K562 (cell line): ENCODE measurements at regions not wholly inside any gene's neighbourhood (a gene's known extent, or its start where the extent isn't known, plus 50 kb on each side); places are given as distances from the start of the nearest gene placed in this dataset.
A peak's percentile ranks its signal among the peaks of the same experiment; 100 is the strongest.

Experiments
- ARID1B ChIP-seq: fragments of 450-650 bp; IDR thresholded peaks from 2 replicates; pipeline ENCODE4 v1.6.1; 2016; ENCODE audit warnings: antibody characterized with exemption, mild to moderate bottlenecking, inconsistent platforms
- DMBX1 ChIP-seq: fragments of 250-450 bp; sonication (Bioruptor Pico); IDR thresholded peaks from 2 replicates; pipeline ENCODE4 v1.8.0; 2022; ENCODE audit warnings: inconsistent platforms, mild to moderate bottlenecking, moderate library complexity, borderline replicate concordance
- E2F6 ChIP-seq, 2 experiments: IDR thresholded peaks; 2 replicates each; pipeline ENCODE4 v1.6.1; 2011; ENCODE audit warnings: borderline replicate concordance in 1 of 2, control low read depth in 1 of 2, low read depth in 1 of 2, low read length in 1 of 2, mild to moderate bottlenecking in 1 of 2, mixed read lengths in 1 of 2, moderate library complexity in 1 of 2; ENCODE audit not compliant: insufficient read depth in 1 of 2, insufficient read length in 1 of 2, poor library complexity in 1 of 2, severe bottlenecking in 1 of 2; ENCODE audit errors: extremely low read depth in 1 of 2
- ETV5 ChIP-seq: sonication (generic); formaldehyde crosslinking; IDR thresholded peaks from 2 replicates; pipeline ENCODE4 v1.4.0; 2020; ENCODE audit warnings: low read depth, mild to moderate bottlenecking, missing genetic modification reagents
- FOXP1 ChIP-seq: sonication (generic); formaldehyde crosslinking; IDR thresholded peaks from 2 replicates; pipeline ENCODE4 v1.8.0; 2022; ENCODE audit warnings: mild to moderate bottlenecking, missing genetic modification reagents
- HMGN3 ChIP-seq: IDR thresholded peaks from 2 replicates; pipeline ENCODE4 v1.6.1; 2011; ENCODE audit warnings: borderline replicate concordance, low read depth, mild to moderate bottlenecking, mixed read lengths, low read length; ENCODE audit not compliant: insufficient read length; ENCODE audit errors: extremely low read depth
- MAX ChIP-seq: sonication (generic); formaldehyde crosslinking; IDR thresholded peaks from 2 replicates; pipeline ENCODE4 v1.9.0; 2022; ENCODE audit warnings: mild to moderate bottlenecking, missing genetic modification reagents
- MNT ChIP-seq, 2 experiments: fragments of 450-650 bp; conservative IDR thresholded peaks; 2 replicates each; pipeline ENCODE4 v1.6.1; 2017; ENCODE audit warnings: mild to moderate bottlenecking in 2 of 2, moderate library complexity in 2 of 2
- MTA3 ChIP-seq: fragments of 450-650 bp; formaldehyde crosslinking; IDR thresholded peaks from 2 replicates; pipeline ENCODE4 v1.6.1; 2017; ENCODE audit warnings: mild to moderate bottlenecking, borderline replicate concordance
- NCOA1 ChIP-seq: fragments of 450-650 bp; IDR thresholded peaks from 2 replicates; pipeline ENCODE4 v1.6.1; 2016; ENCODE audit warnings: low read depth
- NCOR1 ChIP-seq: fragments of 450-650 bp; IDR thresholded peaks from 2 replicates; pipeline ENCODE4 v1.6.1; 2016; ENCODE audit warnings: mild to moderate bottlenecking, moderate library complexity
- PHTF2 ChIP-seq: fragments of 250-450 bp; sonication (Bioruptor Pico); IDR thresholded peaks from 2 replicates; pipeline ENCODE4 v1.5.0; 2021; ENCODE audit warnings: mild to moderate bottlenecking
- RAD21 ChIP-seq, 2 experiments: fragments of 250-450 bp in 1 of 2; fragments of 450-650 bp in 1 of 2; sonication (Bioruptor Pico) in 1 of 2; formaldehyde crosslinking in 1 of 2; IDR thresholded peaks in 1 of 2; conservative IDR thresholded peaks in 1 of 2; 2 replicates each; pipeline versions ENCODE4 v1.4.0 to v1.8.0; 2020 to 2022; ENCODE audit warnings: mild to moderate bottlenecking in 2 of 2, moderate library complexity in 1 of 2
- RCOR1 ChIP-seq, 2 experiments: IDR thresholded peaks; 2 replicates each; pipeline ENCODE4 v1.6.1; 2012; ENCODE audit warnings: low read depth in 2 of 2, low read length in 2 of 2, borderline replicate concordance in 1 of 2, improper control_type of control experiment in 1 of 2
- SMAD4 ChIP-seq: fragments of 250-450 bp; sonication (Bioruptor Pico); conservative IDR thresholded peaks from 2 replicates; pipeline ENCODE4 v1.8.0; 2021; ENCODE audit warnings: inconsistent platforms, mild to moderate bottlenecking, moderate library complexity
- SPI1 ChIP-seq: IDR thresholded peaks from 2 replicates; pipeline ENCODE4 v1.6.1; 2011; ENCODE audit warnings: low read depth, low read length, control low read depth, borderline replicate concordance
- SREBF2 ChIP-seq: sonication (generic); formaldehyde crosslinking; IDR thresholded peaks from 2 replicates; pipeline ENCODE4 v1.4.0; 2020; ENCODE audit warnings: mild to moderate bottlenecking, missing genetic modification reagents
- STAT5A ChIP-seq: IDR thresholded peaks from 2 replicates; pipeline ENCODE4 v1.6.1; 2012; ENCODE audit warnings: low read length, inconsistent platforms, borderline replicate concordance
- TAL1 ChIP-seq: fragments of 450-650 bp; IDR thresholded peaks from 2 replicates; pipeline ENCODE4 v1.6.1; 2016; ENCODE audit warnings: mild to moderate bottlenecking
- TCF3 ChIP-seq: sonication (generic); formaldehyde crosslinking; IDR thresholded peaks from 2 replicates; pipeline ENCODE4 v1.4.0; 2020; ENCODE audit warnings: mild to moderate bottlenecking, missing genetic modification reagents
- TEAD4 ChIP-seq, 2 experiments: sonication (generic) in 1 of 2; formaldehyde crosslinking in 1 of 2; IDR thresholded peaks; 2 replicates each; pipeline versions ENCODE4 v1.6.1 to v1.8.0; 2012 to 2022; ENCODE audit warnings: borderline replicate concordance in 1 of 2, inconsistent platforms in 1 of 2, low read length in 1 of 2, mild to moderate bottlenecking in 1 of 2, missing genetic modification reagents in 1 of 2
- TFAP4 ChIP-seq: sonication (generic); formaldehyde crosslinking; IDR thresholded peaks from 2 replicates; pipeline ENCODE4 v1.8.0; 2022; ENCODE audit warnings: missing genetic modification reagents, mild to moderate bottlenecking, moderate library complexity, borderline replicate concordance
- ZEB2 ChIP-seq: fragments of 450-650 bp; IDR thresholded peaks from 2 replicates; pipeline ENCODE4 v1.6.1; 2016
- ZNF75A ChIP-seq: fragments of 450-650 bp; formaldehyde crosslinking; IDR thresholded peaks from 2 replicates; pipeline ENCODE4 v1.4.0; 2020; ENCODE audit warnings: mild to moderate bottlenecking

- TF ChIP-seq ARID1B (peak; percentile 81), TCF3 (peak; percentile 82), NCOA1 (0 out of 2 replicates have a peak, but pooled peaks have one; percentile 28), NCOR1 (peak; percentile 43), MAX (CRISPR knock-in tag) (no peak), FOXP1 (CRISPR knock-in tag) (no peak), ZEB2 (0 out of 2 replicates have a peak, but pooled peaks have one; percentile 19), MNT (conservative IDR thresholded peaks at IDR 0.05) (no peak), DMBX1 (CRISPR knock-in tag) (0 out of 2 replicates have a peak, but pooled peaks have one; percentile 41), SMAD4 (CRISPR knock-in tag) (peak; percentile 77), TFAP4 (CRISPR knock-in tag) (0 out of 2 replicates have a peak, but pooled peaks have one; percentile 25), RAD21 (CRISPR knock-in tag; conservative IDR thresholded peaks at IDR 0.05 in 1 of 2, IDR thresholded peaks at IDR 0.05 in 1 of 2) (peak in 1 of 2 experiments; percentile 7; a peak in 1 of 4 replicates), STAT5A (peak; percentile 49; the same call in 1 of the 2 replicates), TEAD4 (IDR thresholded peaks at IDR 0.05; ENCODE audit: low read length) (peak; percentile 82; the same call in 1 of the 2 replicates), TEAD4 (CRISPR knock-in tag; IDR thresholded peaks at IDR 0.05; ENCODE audit: borderline replicate concordance) (no peak), E2F6 (IDR thresholded peaks at IDR 0.05; ENCODE audit: borderline replicate concordance in 1 of 2, extremely low read depth in 1 of 2, insufficient read depth in 1 of 2, insufficient read length in 1 of 2, low read depth in 1 of 2, low read length in 1 of 2, poor library complexity in 1 of 2, severe bottlenecking in 1 of 2) (peak in 1 of 2 experiments; percentile 29), ETV5 (CRISPR knock-in tag) (0 out of 2 replicates have a peak, but pooled peaks have one; percentile 37), RCOR1 (IDR thresholded peaks at IDR 0.05; ENCODE audit: borderline replicate concordance in 1 of 2, low read depth in 2 of 2, low read length in 2 of 2) (peak in 1 of 2 experiments; percentile 67; a peak in 1 of 4 replicates), HMGN3 (peak; percentile 26), ZNF75A (no peak), PHTF2 (CRISPR knock-in tag) (no peak), SREBF2 (CRISPR knock-in tag) (no peak), TAL1 (peak; percentile 62), SPI1 (peak; percentile 49; the same call in 1 of the 2 replicates), MTA3 (0 out of 2 replicates have a peak, but pooled peaks have one; percentile 28)
Observed at GRCh38 chr11:34758262-34758661, 137.4 kb downstream of the EHF start (continued).
